GM21737 (cell line): ENCODE measurements at regions not wholly inside any gene's neighbourhood (a gene's known extent, or its start where the extent isn't known, plus 50 kb on each side); places are given as distances from the start of the nearest gene placed in this dataset.
A peak's percentile ranks its signal among the peaks of the same experiment; 100 is the strongest.

Experiments used
- ATAC-seq: cut with Tn5 transposase; IDR thresholded peaks from one replicate; pipeline ENCODE4 v1.9.1; 2021; ENCODE audit warnings: mild to moderate bottlenecking, moderate library complexity; ENCODE audit not compliant: unreplicated experiment

GRCh38 chr1:29722598-29722997 is 486.3 kb downstream of the PTPRU start:
- ATAC-seq = no peak

- ATAC-seq = no peak
These were observed 482.9 kb downstream of the PTPRU start for GRCh38 chr1:29719253-29719652.

GRCh38 chr1:29718791-29719190 is 482.5 kb downstream of the PTPRU start:
- no peak for ATAC-seq

- no peak for ATAC-seq
These were observed 480.0 kb downstream of the PTPRU start for GRCh38 chr1:29716306-29716705.

- no peak for ATAC-seq
These were observed 477.5 kb downstream of the PTPRU start for GRCh38 chr1:29713857-29714256.

GRCh38 chr1:29712801-29713200 is 476.5 kb downstream of the PTPRU start:
- ATAC-seq = no peak

- no peak for ATAC-seq
These were observed 475.9 kb downstream of the PTPRU start for GRCh38 chr1:29712284-29712651.

- peak; percentile 37 for ATAC-seq
These were observed 475.4 kb downstream of the PTPRU start for GRCh38 chr1:29711582-29712283.

- no peak for ATAC-seq
These were observed 473.5 kb downstream of the PTPRU start for GRCh38 chr1:29709704-29710280.

- no peak for ATAC-seq
These were observed 472.7 kb downstream of the PTPRU start for GRCh38 chr1:29708796-29709703.

- no peak for ATAC-seq
These were observed 472.1 kb downstream of the PTPRU start for GRCh38 chr1:29708381-29708780.

GRCh38 chr1:29707796-29708195 is 471.5 kb downstream of the PTPRU start:
- ATAC-seq = no peak

GRCh38 chr1:29706936-29707335 is 470.6 kb downstream of the PTPRU start:
- ATAC-seq = no peak

GRCh38 chr1:29704430-29704829 is 468.1 kb downstream of the PTPRU start:
- ATAC-seq = no peak

- no peak for ATAC-seq
These were observed 467.5 kb downstream of the PTPRU start for GRCh38 chr1:29703596-29704370.

GRCh38 chr1:29700491-29700890 is 464.2 kb downstream of the PTPRU start:
- ATAC-seq = no peak

GRCh38 chr1:29698626-29699025 is 462.3 kb downstream of the PTPRU start:
- no peak for ATAC-seq

- ATAC-seq = no peak
These were observed 461.7 kb downstream of the PTPRU start for GRCh38 chr1:29698033-29698432.

GRCh38 chr1:29697391-29697780 is 461.1 kb downstream of the PTPRU start:
- no peak for ATAC-seq

GRCh38 chr1:29696656-29697390 is 460.5 kb downstream of the PTPRU start:
- ATAC-seq = no peak
